Mesendoderm (in vitro differentiated cells): ENCODE measurements at regions not wholly inside any gene's neighbourhood (a gene's known extent, or its start where the extent isn't known, plus 50 kb on each side); places are given as distances from the start of the nearest gene placed in this dataset.

Experiments used
- DNase-seq: peaks from one replicate; pipeline ENCODE4 v3.0.0; 2013
- H2AK5ac ChIP-seq: 2 replicates; pipeline ENCODE4 v1.6.1; 2013; ENCODE audit warnings: low read length, inconsistent platforms
- H2BK120ac ChIP-seq: 2 replicates; pipeline ENCODE4 v1.6.1; 2013; ENCODE audit warnings: low read depth, mild to moderate bottlenecking, low read length, moderate library complexity, mixed read lengths
- H2BK15ac ChIP-seq: replicated peaks from 2 replicates; pipeline ENCODE4 v1.6.1; 2013; ENCODE audit warnings: low read depth, mild to moderate bottlenecking, moderate library complexity
- H2BK5ac ChIP-seq: 2 replicates; pipeline ENCODE4 v1.6.1; 2013; ENCODE audit warnings: low read length, inconsistent platforms
- H3K18ac ChIP-seq: 2 replicates; pipeline ENCODE4 v1.6.1; 2013; ENCODE audit warnings: mild to moderate bottlenecking, low read length, mixed read lengths
- H3K23ac ChIP-seq: one replicate; pipeline ENCODE4 v1.6.1; 2013; ENCODE audit warnings: low read length
- H3K27ac ChIP-seq: 2 replicates; pipeline ENCODE4 v1.5.1; 2013; ENCODE audit warnings: low read depth, mild to moderate bottlenecking, inconsistent platforms, low read length, moderate library complexity
- H3K27me3 ChIP-seq: 2 replicates; pipeline ENCODE4 v1.6.1; 2013; ENCODE audit warnings: low read length, control low read depth, mild to moderate bottlenecking, inconsistent platforms; ENCODE audit not compliant: insufficient read depth, poor library complexity
- H3K36me3 ChIP-seq: 2 replicates; pipeline ENCODE4 v1.6.1; 2013; ENCODE audit warnings: low read length, inconsistent platforms; ENCODE audit not compliant: control insufficient read depth, insufficient read depth
- H3K4ac ChIP-seq: one replicate; pipeline ENCODE4 v1.6.1; 2013; ENCODE audit warnings: low read depth, mild to moderate bottlenecking, low read length, moderate library complexity
- H3K4me1 ChIP-seq: 2 replicates; pipeline ENCODE4 v1.6.1; 2013; ENCODE audit warnings: low read depth, low read length, inconsistent platforms; ENCODE audit not compliant: control insufficient read depth
- H3K4me2 ChIP-seq: 2 replicates; pipeline ENCODE4 v1.6.1; 2013; ENCODE audit warnings: low read length
- H3K4me3 ChIP-seq: 2 replicates; pipeline ENCODE4 v1.5.1; 2013; ENCODE audit warnings: mild to moderate bottlenecking, low read length
- H3K56ac ChIP-seq: one replicate; pipeline ENCODE4 v1.6.1; 2013; ENCODE audit warnings: low read length
- H3K79me1 ChIP-seq: 2 replicates; pipeline ENCODE4 v1.6.1; 2013; ENCODE audit warnings: low read length, inconsistent platforms
- H3K79me2 ChIP-seq: 2 replicates; pipeline ENCODE4 v1.6.1; 2013; ENCODE audit warnings: mild to moderate bottlenecking, low read length; ENCODE audit not compliant: control insufficient read depth, insufficient read depth
- H3K9ac ChIP-seq: 2 replicates; pipeline ENCODE4 v1.6.1; 2013; ENCODE audit warnings: low read length, inconsistent platforms
- H4K5ac ChIP-seq: one replicate; pipeline ENCODE4 v1.6.1; 2013; ENCODE audit warnings: low read length
- H4K8ac ChIP-seq: one replicate; pipeline ENCODE4 v1.6.1; 2013; ENCODE audit warnings: low read depth, mild to moderate bottlenecking, control low read depth, low read length, moderate library complexity
- WGBS: extraction: QIAGEN DNeasy Blood & Tissue Kit; methylation state at CpG from one replicate; pipeline ENCODE4 v1.1.7; 2013; ENCODE audit warnings: low lambda C conversion rate, missing lambda C conversion rate; ENCODE audit not compliant: insufficient coverage; ENCODE audit errors: extremely low coverage; 5-methylcytosine and 5-hydroxymethylcytosine counted together

- Histone ChIP-seq H3K36me3 (no peaks in the 10 kb centered on the region), H3K4me2 (no peak overlapping the region), H4K8ac (no peak overlapping the region), H3K9ac (no peak overlapping the region), H3K4me3 (no peak overlapping the region), H3K4ac (no peak overlapping the region), H3K27me3 (no peaks in the 10 kb centered on the region), H2BK15ac (no peak overlapping the region), H3K4me1 (no peaks in the 10 kb centered on the region), H3K23ac (no peak overlapping the region), H4K5ac (no peak overlapping the region), H2AK5ac (no peak overlapping the region), H3K56ac (no peak overlapping the region), H3K79me2 (no peaks in the 10 kb centered on the region), H3K18ac (no peak overlapping the region), H2BK120ac (no peak overlapping the region), H2BK5ac (no peak overlapping the region), H3K27ac (no peak overlapping the region), H3K79me1 (no peaks in the 10 kb centered on the region)
- no peak for DNase-seq
These were observed 311.6 kb downstream of the IRS1 start for GRCh38 chr2:226488034-226488433.

DNA sequence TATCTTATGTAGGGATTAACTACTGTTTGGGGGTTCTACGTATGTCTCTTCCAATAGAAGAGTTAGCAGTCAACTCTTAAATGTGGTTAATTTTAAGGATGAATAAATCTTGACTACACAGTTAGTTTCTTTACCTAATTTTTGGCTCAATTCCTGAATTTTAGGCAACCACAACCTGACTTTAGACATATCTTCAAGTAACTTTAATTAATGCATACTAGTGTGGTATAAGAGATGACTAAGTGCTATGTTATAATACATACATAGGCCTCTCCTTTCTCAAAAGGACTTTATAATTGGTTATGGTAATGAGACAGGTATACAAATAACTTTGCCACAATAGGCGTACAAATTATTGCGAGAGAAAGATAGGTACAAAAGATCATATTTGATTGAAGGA lies 312.0 kb downstream of the IRS1 start:
- H3K36me3 ChIP-seq, result no peaks in the 10 kb centered on the region

GRCh38 chr2:226483745-226484619 lies 315.6 kb downstream of the IRS1 start:
- H3K18ac ChIP-seq, result peak overlapping the region; percentile 4
- H2BK120ac ChIP-seq, result no peak overlapping the region
- no peak overlapping the region for H2BK5ac ChIP-seq
- no peak overlapping the region for H2BK15ac ChIP-seq
- H3K27ac ChIP-seq, result peak overlapping the region; percentile 29
- H3K23ac ChIP-seq, result no peak overlapping the region
- H3K4me1 ChIP-seq, result no peaks in the 10 kb centered on the region
- H4K8ac ChIP-seq, result no peak overlapping the region
- no peaks in the 10 kb centered on the region for H3K36me3 ChIP-seq
- WGBS, result no CpG with 5 or more reads among the region's 6 CpGs
- H3K4ac ChIP-seq, result no peak overlapping the region
- H3K9ac ChIP-seq, result no peak overlapping the region
- H3K4me2 ChIP-seq, result no peak overlapping the region
- no peak overlapping the region for H2AK5ac ChIP-seq
- H3K79me2 ChIP-seq, result no peaks in the 10 kb centered on the region
- no peaks in the 10 kb centered on the region for H3K27me3 ChIP-seq
- H3K79me1 ChIP-seq, result no peaks in the 10 kb centered on the region
- DNase-seq, result peak; percentile 94
- no peak overlapping the region for H3K4me3 ChIP-seq
- no peak overlapping the region for H3K56ac ChIP-seq
- no peak overlapping the region for H4K5ac ChIP-seq

More for the DNA sequence above, 312.0 kb downstream of the IRS1 start:
- no peak overlapping the region for H3K27ac ChIP-seq
- H3K79me2 ChIP-seq, result no peaks in the 10 kb centered on the region
- no peaks in the 10 kb centered on the region for H3K79me1 ChIP-seq
- DNase-seq, result no peak
- H2AK5ac ChIP-seq, result no peak overlapping the region
- no peak overlapping the region for H3K9ac ChIP-seq
- no peaks in the 10 kb centered on the region for H3K27me3 ChIP-seq
- no peak overlapping the region for H4K8ac ChIP-seq
- no peak overlapping the region for H4K5ac ChIP-seq
- H3K23ac ChIP-seq, result no peak overlapping the region
- no peak overlapping the region for H2BK120ac ChIP-seq
- no peak overlapping the region for H3K4me2 ChIP-seq
- no peak overlapping the region for H3K18ac ChIP-seq
- H3K56ac ChIP-seq, result no peak overlapping the region
- no peaks in the 10 kb centered on the region for H3K4me1 ChIP-seq
- H3K4ac ChIP-seq, result no peak overlapping the region
- no peak overlapping the region for H3K4me3 ChIP-seq
- no peak overlapping the region for H2BK15ac ChIP-seq
- no peak overlapping the region for H2BK5ac ChIP-seq
- WGBS, result no CpG with 5 or more reads among the region's 3 CpGs

DNA sequence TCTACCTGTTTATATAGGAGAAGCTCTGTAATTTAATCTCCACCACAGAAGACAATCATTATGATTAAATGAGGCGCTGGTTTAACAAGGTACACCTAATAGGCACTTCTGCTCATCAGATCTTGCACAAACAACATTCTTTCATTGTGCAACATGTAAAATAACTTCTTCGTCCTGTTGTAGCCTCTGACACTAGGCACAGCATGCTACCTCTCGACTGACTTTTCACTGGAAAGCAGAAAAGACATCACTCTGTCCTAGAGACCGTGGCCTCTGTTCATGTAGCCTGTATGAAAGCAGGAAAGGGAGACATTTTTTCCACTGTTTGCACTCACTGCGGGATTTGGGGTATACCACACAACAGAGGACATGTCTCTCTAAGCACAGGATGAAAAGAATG lies 316.5 kb downstream of the IRS1 start:
- whole genome bisulfite sequencing, result no CpG with 5 or more reads among the region's 5 CpGs

GRCh38 chr2:226478109-226478809 lies 321.4 kb downstream of the IRS1 start:
- no peaks in the 10 kb centered on the region for H3K79me1 ChIP-seq
- no peaks in the 10 kb centered on the region for H3K36me3 ChIP-seq
- H3K4ac ChIP-seq, result peak overlapping the region; percentile 55
- no peak overlapping the region for H4K5ac ChIP-seq
- H3K56ac ChIP-seq, result peak overlapping the region; percentile 36
- H3K23ac ChIP-seq, result no peak overlapping the region
- H2BK5ac ChIP-seq, result no peak overlapping the region
- no peak overlapping the region for H3K18ac ChIP-seq
- H3K27me3 ChIP-seq, result no peaks in the 10 kb centered on the region
- peak overlapping the region; percentile 58 for H3K27ac ChIP-seq
- peak overlapping the region; percentile 23 for H2BK15ac ChIP-seq
- H2BK120ac ChIP-seq, result no peak overlapping the region
- no peak overlapping the region for H2AK5ac ChIP-seq
- no CpG with 5 or more reads among the region's 8 CpGs for WGBS
- no peak overlapping the region for H3K4me3 ChIP-seq
- H4K8ac ChIP-seq, result no peak overlapping the region
- H3K4me1 ChIP-seq, result peaks cover 2% of the 10 kb centered on the region
- H3K79me2 ChIP-seq, result no peaks in the 10 kb centered on the region
- DNase-seq, result peak; percentile 89
- H3K4me2 ChIP-seq, result no peak overlapping the region
- no peak overlapping the region for H3K9ac ChIP-seq

More for the DNA sequence above, 316.5 kb downstream of the IRS1 start:
- Histone ChIP-seq H3K4ac (peak overlapping the region; percentile 31), H3K9ac (no peak overlapping the region), H4K5ac (no peak overlapping the region), H3K56ac (no peak overlapping the region), H3K27me3 (no peaks in the 10 kb centered on the region), H3K27ac (no peak overlapping the region), H2BK120ac (peak overlapping the region; percentile 78), H3K4me3 (no peak overlapping the region), H3K79me1 (no peaks in the 10 kb centered on the region), H3K79me2 (no peaks in the 10 kb centered on the region), H2BK15ac (no peak overlapping the region), H3K36me3 (no peaks in the 10 kb centered on the region), H3K4me2 (no peak overlapping the region), H2AK5ac (no peak overlapping the region), H2BK5ac (no peak overlapping the region), H3K18ac (peak overlapping the region; percentile 4), H3K4me1 (peaks cover under 1% of the 10 kb centered on the region), H4K8ac (no peak overlapping the region), H3K23ac (no peak overlapping the region)
- DNase-seq, result peak; percentile 50
